GM23338 (cell line): ENCODE measurements at regions not wholly inside any gene's neighbourhood (a gene's known extent, or its start where the extent isn't known, plus 50 kb on each side); places are given as distances from the start of the nearest gene placed in this dataset.

Experiments used
- ATAC-seq: fragments of 200-7000 bp; cut with Tn5 transposase; 3 replicates; pipeline ENCODE4 v1.9.1; 2020
- DNase-seq: peaks from one replicate; pipeline ENCODE4 v3.0.0-alpha.2; 2015; ENCODE audit warnings: low spot score
- H2AFZ ChIP-seq: fragments of 200-600 bp; sonication (generic); 2 replicates; pipeline ENCODE4 v1.8.0; 2016; ENCODE audit warnings: antibody characterized with exemption, mild to moderate bottlenecking, moderate library complexity
- H3F3A ChIP-seq: fragments of 200-600 bp; sonication (generic); replicated peaks from 2 replicates; pipeline ENCODE4 v1.8.0; 2017; ENCODE audit warnings: antibody characterized with exemption, mixed run types, low read depth
- H3K27ac ChIP-seq: fragments of 200-600 bp; sonication (generic); 2 replicates; pipeline ENCODE4 v1.6.1; 2016; ENCODE audit warnings: low read depth
- H3K27me3 ChIP-seq: fragments of 200-600 bp; sonication (generic); 2 replicates; pipeline ENCODE4 v1.8.0; 2016; ENCODE audit warnings: mild to moderate bottlenecking, mixed run types, moderate library complexity; ENCODE audit not compliant: insufficient read depth
- H3K36me3 ChIP-seq: fragments of 200-600 bp; sonication (generic); 2 replicates; pipeline ENCODE4 v1.8.0; 2016; ENCODE audit warnings: mild to moderate bottlenecking; ENCODE audit not compliant: insufficient read depth
- H3K4me1 ChIP-seq: fragments of 200-600 bp; sonication (generic); 2 replicates; pipeline ENCODE4 v1.8.0; 2016; ENCODE audit warnings: mild to moderate bottlenecking, moderate library complexity; ENCODE audit not compliant: insufficient read depth
- H3K4me2 ChIP-seq: fragments of 200-600 bp; sonication (generic); 2 replicates; pipeline ENCODE4 v1.7.1; 2017; ENCODE audit warnings: mixed run types
- H3K4me3 ChIP-seq: fragments of 200-600 bp; sonication (generic); 2 replicates; pipeline ENCODE4 v1.6.1; 2016; ENCODE audit warnings: mixed run types
- H3K79me2 ChIP-seq: fragments of 200-600 bp; sonication (generic); replicated peaks from 2 replicates; pipeline ENCODE4 v1.8.0; 2017; ENCODE audit warnings: mild to moderate bottlenecking; ENCODE audit not compliant: insufficient read depth
- H3K9me2 ChIP-seq: fragments of 200-600 bp; sonication (generic); 2 replicates; pipeline ENCODE4 v1.8.0; 2017; ENCODE audit not compliant: insufficient read depth
- H4K20me1 ChIP-seq: fragments of 200-600 bp; sonication (generic); replicated peaks from 2 replicates; pipeline ENCODE4 v1.8.0; 2017; ENCODE audit warnings: mild to moderate bottlenecking; ENCODE audit not compliant: insufficient read depth
- H3K27ac Mint-ChIP-seq: 2 replicates; pipeline ENCODE4 v1.8.0; 2020; ENCODE audit warnings: inconsistent platforms, mild to moderate bottlenecking, moderate library complexity, mixed read lengths
- H3K27me3 Mint-ChIP-seq: 3 replicates; pipeline ENCODE4 v1.8.0; 2022; ENCODE audit warnings: low read depth, mild to moderate bottlenecking, moderate library complexity, mixed read lengths, inconsistent platforms; ENCODE audit not compliant: insufficient read depth, poor library complexity
- H3K36me3 Mint-ChIP-seq: 3 replicates; pipeline ENCODE4 v1.8.0; 2021; ENCODE audit warnings: low read depth, mild to moderate bottlenecking, inconsistent platforms, moderate library complexity, mixed read lengths
- H3K4me1 Mint-ChIP-seq: 3 replicates; pipeline ENCODE4 v1.8.0; 2020; ENCODE audit warnings: mild to moderate bottlenecking, inconsistent platforms, mixed read lengths
- H3K4me3 Mint-ChIP-seq: 3 replicates; pipeline ENCODE4 v1.8.0; 2021; ENCODE audit warnings: moderate library complexity, mild to moderate bottlenecking, inconsistent platforms, mixed read lengths
- H3K9me3 Mint-ChIP-seq: 3 replicates; pipeline ENCODE4 v1.8.0; 2020; ENCODE audit warnings: moderate library complexity, mild to moderate bottlenecking, inconsistent platforms, mixed read lengths
- CTCF ChIP-seq, 2 experiments: fragments of 200-600 bp in 1 of 2; sonication (generic) in 1 of 2; conservative IDR thresholded peaks; 2 replicates each; pipeline versions ENCODE4 v1.5.1 to v1.6.1; 2016 to 2017; ENCODE audit warnings: antibody characterized with exemption in 2 of 2, low read depth in 2 of 2, mild to moderate bottlenecking in 2 of 2, moderate library complexity in 1 of 2
- NANOG ChIP-seq: IDR thresholded peaks from 2 replicates; pipeline ENCODE4 v1.6.1; 2016; ENCODE audit warnings: antibody characterized with exemption, borderline replicate concordance
- STAT1 ChIP-seq: IDR thresholded peaks from one replicate; pipeline ENCODE4 v1.6.1; 2016; ENCODE audit warnings: antibody characterized with exemption; ENCODE audit not compliant: unreplicated experiment
- ZNF114 ChIP-seq: fragments of 250-450 bp; sonication (Bioruptor Pico); IDR thresholded peaks from 2 replicates; pipeline ENCODE4 v1.5.0; 2020; ENCODE audit warnings: mild to moderate bottlenecking, moderate library complexity
- ZNF331 ChIP-seq: fragments of 250-450 bp; sonication (Bioruptor Pico); IDR thresholded peaks from 2 replicates; pipeline ENCODE4 v1.5.0; 2020; ENCODE audit warnings: low read depth, mild to moderate bottlenecking, moderate library complexity
- TF ChIP-seq, protein P1 (sequence below): IDR thresholded peaks from 2 replicates; pipeline ENCODE4 v1.6.1; 2016; ENCODE audit warnings: antibody characterized with exemption

DNA sequence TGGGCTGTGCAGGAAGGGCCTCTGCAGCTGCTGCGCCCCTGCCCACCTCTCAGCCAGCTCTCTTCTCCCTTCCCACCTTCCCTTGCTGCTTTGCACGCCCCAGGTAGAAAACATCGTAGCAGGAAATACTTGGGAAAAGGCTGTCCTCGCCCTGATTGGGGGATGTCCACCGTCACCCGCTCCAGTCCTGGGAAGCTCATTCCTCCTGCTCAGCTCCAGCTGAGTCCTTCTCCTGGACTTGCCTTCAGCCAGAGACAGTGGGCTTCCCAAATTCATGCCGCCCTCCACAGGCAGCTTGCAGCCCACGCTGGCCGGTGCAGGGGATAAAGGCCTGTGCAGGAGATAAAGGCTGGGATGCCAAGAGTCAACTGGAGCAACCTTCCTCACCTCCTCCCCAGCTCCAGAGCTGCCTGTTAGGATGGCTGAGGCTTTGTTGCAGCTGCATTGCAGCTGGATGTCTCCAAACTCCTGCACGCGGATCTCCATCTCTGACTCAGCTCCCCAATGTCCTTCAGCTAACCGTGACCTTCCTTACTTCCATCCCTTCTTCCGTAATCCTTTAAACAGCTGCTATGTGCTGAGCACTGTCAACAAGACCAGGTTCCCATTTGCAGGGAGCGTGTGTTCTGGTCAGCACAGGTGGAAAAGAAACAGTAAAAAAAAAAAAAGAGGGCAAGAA lies 402.0 kb upstream of the TNRC6C start:
- Histone ChIP-seq H3F3A (no peaks in the 10 kb centered on the region), H3K4me1 (no peaks in the 10 kb centered on the region), H3K9me2 (no peaks in the 10 kb centered on the region), H3K79me2 (no peaks in the 10 kb centered on the region), H3K27ac (no peak overlapping the region), H2AFZ (no peak overlapping the region), H3K4me3 (no peak overlapping the region), H4K20me1 (no peaks in the 10 kb centered on the region), H3K27me3 (no peaks in the 10 kb centered on the region), H3K4me2 (no peak overlapping the region), H3K36me3 (no peaks in the 10 kb centered on the region)
- ATAC-seq, result peak; percentile 62
- no peak for DNase-seq
- H3K4me3 Mint-ChIP-seq, result no peak overlapping the region
- H3K9me3 Mint-ChIP-seq, result no peaks in the 10 kb centered on the region
- peaks cover 8% of the 10 kb centered on the region for H3K27me3 Mint-ChIP-seq
- no peak overlapping the region for H3K27ac Mint-ChIP-seq
- TF ChIP-seq ZNF331 (CRISPR knock-in tag) (no peak), CTCF (conservative IDR thresholded peaks at IDR 0.05; ENCODE audit: low read depth in 2 of 2) (peak in 1 of 2 experiments; percentile 31; a peak in 2 of 4 replicates)
- H3K36me3 Mint-ChIP-seq, result no peaks in the 10 kb centered on the region
- peaks cover 4% of the 10 kb centered on the region; the same call in 1 of the 3 replicates for H3K4me1 Mint-ChIP-seq

DNA sequence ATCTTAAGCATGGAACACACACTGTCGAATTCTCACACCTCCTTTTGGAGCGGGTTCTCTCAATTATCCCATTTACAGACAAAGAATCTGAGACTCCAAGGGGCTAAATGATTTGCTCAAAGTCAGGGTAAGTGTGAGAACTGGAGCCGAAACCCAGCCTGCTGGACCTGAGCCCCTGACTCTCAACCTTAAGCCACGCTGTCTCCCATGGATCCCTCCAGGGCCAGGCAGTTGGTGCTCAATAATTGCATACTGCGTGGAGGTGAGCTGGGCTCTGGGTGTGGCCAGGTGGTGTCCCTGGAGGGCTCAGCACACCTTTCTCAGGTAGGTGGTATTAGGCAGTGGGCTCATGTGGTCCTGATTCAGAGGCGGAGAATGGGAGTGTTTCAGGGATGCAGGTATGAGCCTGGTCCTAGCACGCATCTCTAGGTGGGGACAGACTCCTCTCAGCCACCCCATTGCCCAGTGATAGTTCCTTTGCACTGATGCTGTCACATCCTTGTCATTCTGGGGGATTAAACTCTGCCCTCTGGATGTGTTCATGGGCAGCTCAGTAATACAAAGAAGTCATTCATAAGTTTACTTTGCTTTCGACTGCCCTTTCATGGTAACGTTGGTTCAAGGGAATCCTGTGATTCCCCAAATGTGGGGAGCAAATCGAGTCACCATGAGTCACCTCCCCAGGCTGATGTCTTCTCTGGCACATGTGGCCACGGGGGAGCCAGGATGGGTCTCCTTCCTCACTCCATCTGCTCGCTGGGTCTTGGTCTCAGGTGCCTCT lies 399.5 kb upstream of the TNRC6C start:
- Histone ChIP-seq H3K27me3 (no peaks in the 10 kb centered on the region), H3K27ac (no peak overlapping the region), H2AFZ (no peak overlapping the region), H3K79me2 (no peaks in the 10 kb centered on the region), H3F3A (no peaks in the 10 kb centered on the region), H3K4me3 (no peak overlapping the region), H3K36me3 (no peaks in the 10 kb centered on the region), H3K4me2 (no peak overlapping the region), H4K20me1 (no peaks in the 10 kb centered on the region), H3K4me1 (no peaks in the 10 kb centered on the region), H3K9me2 (no peaks in the 10 kb centered on the region)
- peaks cover 4% of the 10 kb centered on the region for H3K27me3 Mint-ChIP-seq
- TF ChIP-seq, protein P1, sequence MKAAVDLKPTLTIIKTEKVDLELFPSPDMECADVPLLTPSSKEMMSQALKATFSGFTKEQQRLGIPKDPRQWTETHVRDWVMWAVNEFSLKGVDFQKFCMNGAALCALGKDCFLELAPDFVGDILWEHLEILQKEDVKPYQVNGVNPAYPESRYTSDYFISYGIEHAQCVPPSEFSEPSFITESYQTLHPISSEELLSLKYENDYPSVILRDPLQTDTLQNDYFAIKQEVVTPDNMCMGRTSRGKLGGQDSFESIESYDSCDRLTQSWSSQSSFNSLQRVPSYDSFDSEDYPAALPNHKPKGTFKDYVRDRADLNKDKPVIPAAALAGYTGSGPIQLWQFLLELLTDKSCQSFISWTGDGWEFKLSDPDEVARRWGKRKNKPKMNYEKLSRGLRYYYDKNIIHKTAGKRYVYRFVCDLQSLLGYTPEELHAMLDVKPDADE, result no peak
- TF ChIP-seq STAT1 (no peak), NANOG (no peak), ZNF331 (CRISPR knock-in tag) (no peak), ZNF114 (CRISPR knock-in tag) (no peak), CTCF (conservative IDR thresholded peaks at IDR 0.05; ENCODE audit: low read depth in 2 of 2) (no peak)
- ATAC-seq, result no peak
- no peak for DNase-seq
- H3K36me3 Mint-ChIP-seq, result no peaks in the 10 kb centered on the region
- H3K9me3 Mint-ChIP-seq, result peaks cover 10% of the 10 kb centered on the region; the same call in 2 of the 3 replicates
- no peak overlapping the region for H3K27ac Mint-ChIP-seq
- peaks cover 4% of the 10 kb centered on the region; the same call in 1 of the 3 replicates for H3K4me1 Mint-ChIP-seq
- no peak overlapping the region for H3K4me3 Mint-ChIP-seq
